Gastroesophageal sphincter (tissue), 4 donors: ENCODE measurements at regions not wholly inside any gene's neighbourhood (a gene's known extent, or its start where the extent isn't known, plus 50 kb on each side); places are given as distances from the start of the nearest gene placed in this dataset.

Source experiments
- ATAC-seq: fragments of 150-250 bp; one replicate; pipeline ENCODE4 v1.9.1; 2016; ENCODE audit warnings: mild to moderate bottlenecking, moderate library complexity
- H3K27ac ChIP-seq, 4 donors: fragments of 200-600 bp; sonication (generic) in 3 of 4; 1 replicate in 3 of 4; 2 replicates in 1 of 4; pipeline ENCODE4 v1.5.1; 2016 to 2019
- H3K27me3 ChIP-seq: fragments of 200-600 bp; sonication (generic); one replicate; pipeline ENCODE4 v1.5.1; 2019
- H3K36me3 ChIP-seq, 2 donors: fragments of 200-600 bp; sonication (generic); one replicate each; pipeline ENCODE4 v1.5.1; 2019; ENCODE audit warnings: control low read depth in 1 of 2
- H3K4me1 ChIP-seq, 3 donors: fragments of 200-600 bp; sonication (generic); 1 replicate in 2 of 3; 2 replicates in 1 of 3; pipeline ENCODE4 v1.5.1; 2016 to 2019; ENCODE audit warnings: control low read depth in 2 of 3
- H3K4me3 ChIP-seq, 2 donors: fragments of 200-600 bp; sonication (generic); one replicate each; pipeline ENCODE4 v1.5.1; 2019; ENCODE audit warnings: mild to moderate bottlenecking in 1 of 2, moderate library complexity in 1 of 2
- H3K9me3 ChIP-seq, 3 donors: fragments of 200-600 bp; sonication (generic); one replicate each; pipeline ENCODE4 v1.5.1; 2017 to 2019; ENCODE audit warnings: control low read depth in 2 of 3
- CTCF ChIP-seq, 4 experiments: fragments of 200-600 bp in 2 of 4; fragments of 450-650 bp in 2 of 4; sonication (generic) in 1 of 4; IDR thresholded peaks; one replicate each; pipeline ENCODE4 v1.5.1; 2017 to 2019; ENCODE audit warnings: antibody characterized with exemption in 4 of 4, mild to moderate bottlenecking in 2 of 4, moderate library complexity in 2 of 4
- EP300 ChIP-seq: sonication (generic); formaldehyde crosslinking; IDR thresholded peaks from one replicate; pipeline ENCODE4 v1.6.1; 2017; ENCODE audit warnings: antibody characterized with exemption, mild to moderate bottlenecking
- POLR2A ChIP-seq, 2 donors: fragments of 450-650 bp; IDR thresholded peaks; one replicate each; pipeline ENCODE4 v1.6.1; 2017; ENCODE audit warnings: antibody characterized with exemption in 2 of 2, mild to moderate bottlenecking in 2 of 2, moderate library complexity in 1 of 2
- POLR2AphosphoS5 ChIP-seq: sonication (generic); formaldehyde crosslinking; IDR thresholded peaks from one replicate; pipeline ENCODE4 v1.6.1; 2017; ENCODE audit warnings: antibody characterized with exemption
- WGBS, 2 donors: methylation state at CpG; one replicate each; pipeline ENCODE4 v1.1.5; 2018; ENCODE audit warnings: low coverage in 1 of 2; 5-methylcytosine and 5-hydroxymethylcytosine counted together

- H3K9me3 ChIP-seq = no peaks in the 10 kb centered on the region
- TF ChIP-seq CTCF (IDR thresholded peaks at IDR 0.05) = no peak
- TF ChIP-seq POLR2A (IDR thresholded peaks at IDR 0.05) = no peak
- TF ChIP-seq EP300 = no peak
- TF ChIP-seq POLR2AphosphoS5 = no peak
- H3K27me3 ChIP-seq = no peaks in the 10 kb centered on the region
- no peak for ATAC-seq
- no peaks in the 10 kb centered on the region for H3K4me1 ChIP-seq
- no peaks in the 10 kb centered on the region for H3K36me3 ChIP-seq
- H3K4me3 ChIP-seq = no peak overlapping the region
- H3K27ac ChIP-seq = no peak overlapping the region
Measured at GRCh38 chr13:37942929-37943328, 73.4 kb upstream of the TRPC4 start.

- Histone ChIP-seq H3K27ac (no peak overlapping the region), H3K4me3 (no peak overlapping the region), H3K36me3 (no peaks in the 10 kb centered on the region), H3K9me3 (no peaks in the 10 kb centered on the region), H3K27me3 (no peaks in the 10 kb centered on the region), H3K4me1 (no peaks in the 10 kb centered on the region)
- no peak for ATAC-seq
- TF ChIP-seq POLR2A (IDR thresholded peaks at IDR 0.05) = no peak
- no peak for TF ChIP-seq CTCF (IDR thresholded peaks at IDR 0.05)
- no peak for TF ChIP-seq EP300
- no peak for TF ChIP-seq POLR2AphosphoS5
- 87% methylated on average over 6 of the region's 25 CpGs; no CpG with 5 or more reads in 1 of the 2 donors for WGBS, 2 donors
Measured at GRCh38 chr13:37934339-37935191, 65.0 kb upstream of the TRPC4 start.

GRCh38 chr13:37929308-37929707, 59.7 kb upstream of the TRPC4 start:
- Histone ChIP-seq H3K27ac (no peak overlapping the region), H3K4me3 (no peak overlapping the region), H3K36me3 (no peaks in the 10 kb centered on the region), H3K4me1 (no peaks in the 10 kb centered on the region), H3K9me3 (no peaks in the 10 kb centered on the region), H3K27me3 (no peaks in the 10 kb centered on the region)
- 49 to 87% methylated on average over 3 to 4 of the region's 4 CpGs for WGBS, 2 donors
- no peak for ATAC-seq
- TF ChIP-seq CTCF (IDR thresholded peaks at IDR 0.05) (no peak), POLR2AphosphoS5 (no peak), EP300 (no peak), POLR2A (IDR thresholded peaks at IDR 0.05) (no peak)

- no peaks in the 10 kb centered on the region for H3K27me3 ChIP-seq
- H3K36me3 ChIP-seq = no peaks in the 10 kb centered on the region
- no peak overlapping the region for H3K4me3 ChIP-seq
- no peaks in the 10 kb centered on the region for H3K4me1 ChIP-seq
- WGBS, 2 donors = 70 to 71% methylated on average over 4 of the region's 4 CpGs
- TF ChIP-seq EP300 (no peak), POLR2AphosphoS5 (no peak)
- H3K9me3 ChIP-seq = no peaks in the 10 kb centered on the region
- no peak overlapping the region for H3K27ac ChIP-seq
- ATAC-seq = no peak
Measured at GRCh38 chr13:37927561-37927960, 58.0 kb upstream of the TRPC4 start.

GRCh38 chr13:37925878-37926473, 56.4 kb upstream of the TRPC4 start:
- Histone ChIP-seq H3K4me3 (no peak overlapping the region), H3K27me3 (no peaks in the 10 kb centered on the region), H3K9me3 (no peaks in the 10 kb centered on the region), H3K4me1 (no peaks in the 10 kb centered on the region), H3K36me3 (no peaks in the 10 kb centered on the region), H3K27ac (peak overlapping the region in 1 of 4 donors; percentile 18)
- no peak for TF ChIP-seq POLR2A (IDR thresholded peaks at IDR 0.05)
- no peak for TF ChIP-seq EP300
- TF ChIP-seq CTCF (IDR thresholded peaks at IDR 0.05) = no peak
- no peak for TF ChIP-seq POLR2AphosphoS5
- WGBS, 2 donors = 31 to 44% methylated on average over 7 of the region's 7 CpGs
- ATAC-seq = no peak
